ENCODE measurements at regions not wholly inside any gene's neighbourhood (a gene's known extent, or its start where the extent isn't known, plus 50 kb on each side); places are given as distances from the start of the nearest gene placed in this dataset.

DNA sequence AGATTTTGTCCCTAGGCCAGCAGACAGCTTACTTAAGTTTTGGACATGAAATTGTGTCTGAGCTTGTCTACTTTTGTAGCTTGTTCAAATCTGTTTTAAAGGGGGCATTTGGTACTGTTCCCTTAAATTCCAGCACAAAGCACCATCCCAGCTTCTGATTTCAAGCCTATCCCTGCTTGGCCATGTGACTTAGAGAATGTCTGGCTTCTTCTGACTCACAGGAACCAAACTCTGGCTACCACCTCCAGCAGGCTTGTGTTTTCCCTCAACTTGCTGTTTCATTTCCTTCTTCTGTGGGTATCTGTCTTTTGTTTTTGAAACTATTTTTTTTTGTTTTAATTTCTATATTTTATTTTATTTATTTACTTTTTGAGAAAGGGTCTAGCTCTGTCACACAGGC is 97.9 kb upstream of the FZD8 start:
- TF ChIP-seq, protein P1, sequence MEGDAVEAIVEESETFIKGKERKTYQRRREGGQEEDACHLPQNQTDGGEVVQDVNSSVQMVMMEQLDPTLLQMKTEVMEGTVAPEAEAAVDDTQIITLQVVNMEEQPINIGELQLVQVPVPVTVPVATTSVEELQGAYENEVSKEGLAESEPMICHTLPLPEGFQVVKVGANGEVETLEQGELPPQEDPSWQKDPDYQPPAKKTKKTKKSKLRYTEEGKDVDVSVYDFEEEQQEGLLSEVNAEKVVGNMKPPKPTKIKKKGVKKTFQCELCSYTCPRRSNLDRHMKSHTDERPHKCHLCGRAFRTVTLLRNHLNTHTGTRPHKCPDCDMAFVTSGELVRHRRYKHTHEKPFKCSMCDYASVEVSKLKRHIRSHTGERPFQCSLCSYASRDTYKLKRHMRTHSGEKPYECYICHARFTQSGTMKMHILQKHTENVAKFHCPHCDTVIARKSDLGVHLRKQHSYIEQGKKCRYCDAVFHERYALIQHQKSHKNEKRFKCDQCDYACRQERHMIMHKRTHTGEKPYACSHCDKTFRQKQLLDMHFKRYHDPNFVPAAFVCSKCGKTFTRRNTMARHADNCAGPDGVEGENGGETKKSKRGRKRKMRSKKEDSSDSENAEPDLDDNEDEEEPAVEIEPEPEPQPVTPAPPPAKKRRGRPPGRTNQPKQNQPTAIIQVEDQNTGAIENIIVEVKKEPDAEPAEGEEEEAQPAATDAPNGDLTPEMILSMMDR (IDR thresholded peaks at IDR 0.05), result no peak
- no peak for TF ChIP-seq POLR2AphosphoS5 (IDR thresholded peaks at IDR 0.05)
